NB4 (cell line): ENCODE measurements at regions not wholly inside any gene's neighbourhood (a gene's known extent, or its start where the extent isn't known, plus 50 kb on each side); places are given as distances from the start of the nearest gene placed in this dataset.

Experiments
- DNase-seq: peaks from one replicate; pipeline ENCODE4 v3.0.0; 2010; ENCODE audit warnings: low read depth
- H3K4me3 ChIP-seq: one replicate; pipeline ENCODE4 v1.5.1; 2011; ENCODE audit warnings: mild to moderate bottlenecking, low read depth, low read length, moderate library complexity
- CTCF ChIP-seq: IDR thresholded peaks from one replicate; pipeline ENCODE4 v1.5.1; 2012; ENCODE audit warnings: low read depth, low read length
- MAX ChIP-seq: IDR thresholded peaks from 2 replicates; pipeline ENCODE4 v1.6.1; 2011; ENCODE audit warnings: low read depth, low read length
- MYC ChIP-seq: IDR thresholded peaks from 2 replicates; pipeline ENCODE4 v1.6.1; 2011; ENCODE audit warnings: low read depth, low read length
- POLR2A ChIP-seq: IDR thresholded peaks from 2 replicates; pipeline ENCODE4 v1.6.1; 2011; ENCODE audit warnings: mild to moderate bottlenecking; ENCODE audit not compliant: insufficient read length; ENCODE audit errors: extremely low read depth

- H3K4me3 ChIP-seq, result no peak overlapping the region
- no peak for TF ChIP-seq MAX
- no peak for TF ChIP-seq MYC
- TF ChIP-seq POLR2A, result no peak
- no peak for TF ChIP-seq CTCF
- no peak for DNase-seq
Observed at GRCh38 chr14:101123618-101124510, 220.3 kb upstream of the RTL1 start.

GRCh38 chr14:101124815-101125214 lies 221.3 kb upstream of the RTL1 start:
- DNase-seq, result no peak
- H3K4me3 ChIP-seq, result no peak overlapping the region
- no peak for TF ChIP-seq MYC
- no peak for TF ChIP-seq CTCF

GRCh38 chr14:101125313-101125712 lies 221.8 kb upstream of the RTL1 start:
- TF ChIP-seq MYC (no peak), MAX (no peak), POLR2A (no peak), CTCF (no peak)
- no peak overlapping the region for H3K4me3 ChIP-seq
- DNase-seq, result no peak

GRCh38 chr14:101125719-101126651 lies 222.5 kb upstream of the RTL1 start:
- DNase-seq, result no peak
- TF ChIP-seq POLR2A (no peak), MAX (no peak), MYC (no peak), CTCF (no peak)

GRCh38 chr14:101126731-101127130 lies 223.2 kb upstream of the RTL1 start:
- TF ChIP-seq MYC (no peak), MAX (no peak), POLR2A (no peak), CTCF (no peak)
- no peak for DNase-seq
- H3K4me3 ChIP-seq, result no peak overlapping the region

More at GRCh38 chr14:101125719-101126651, 222.5 kb upstream of the RTL1 start:
- no peak overlapping the region for H3K4me3 ChIP-seq
